Liver (tissue), 7 donors: ENCODE measurements at regions not wholly inside any gene's neighbourhood (a gene's known extent, or its start where the extent isn't known, plus 50 kb on each side); places are given as distances from the start of the nearest gene placed in this dataset.

Experiments
- DNase-seq: peaks from one replicate; pipeline ENCODE4 v3.0.0-alpha.2; 2017; ENCODE audit warnings: low spot score
- H3K27ac ChIP-seq, 2 donors: one replicate each; pipeline ENCODE4 v1.7.0; 2013; ENCODE audit warnings: inconsistent platforms in 2 of 2, low read length in 2 of 2, control low read depth in 1 of 2, low read depth in 1 of 2, mild to moderate bottlenecking in 1 of 2
- H3K27me3 ChIP-seq, 4 donors: one replicate each; pipeline versions ENCODE4 v1.6.1 to v1.7.0; 2013; ENCODE audit warnings: low read length in 3 of 4, inconsistent platforms in 1 of 4, mild to moderate bottlenecking in 1 of 4, moderate library complexity in 1 of 4; ENCODE audit not compliant: control insufficient read depth in 4 of 4, insufficient read depth in 4 of 4
- H3K36me3 ChIP-seq, 4 donors: one replicate each; pipeline versions ENCODE4 v1.6.1 to v1.7.0; 2013; ENCODE audit warnings: low read length in 3 of 4, mild to moderate bottlenecking in 3 of 4, low read depth in 1 of 4, moderate library complexity in 1 of 4; ENCODE audit not compliant: control insufficient read depth in 4 of 4, insufficient read depth in 3 of 4
- H3K4me1 ChIP-seq, 4 donors: one replicate each; pipeline versions ENCODE4 v1.6.1 to v1.7.0; 2013; ENCODE audit warnings: low read length in 3 of 4, mild to moderate bottlenecking in 3 of 4, moderate library complexity in 1 of 4; ENCODE audit not compliant: control insufficient read depth in 4 of 4, insufficient read depth in 4 of 4
- H3K4me3 ChIP-seq, 3 donors: one replicate each; pipeline versions ENCODE4 v1.6.1 to v1.7.0; 2013; ENCODE audit warnings: low read length in 3 of 3, control low read depth in 1 of 3, low read depth in 1 of 3, mild to moderate bottlenecking in 1 of 3
- H3K9ac ChIP-seq, 2 donors: one replicate each; pipeline ENCODE4 v1.7.0; 2013; ENCODE audit warnings: low read length in 2 of 2, mild to moderate bottlenecking in 2 of 2, moderate library complexity in 2 of 2, control low read depth in 1 of 2, low read depth in 1 of 2
- H3K9me3 ChIP-seq, 4 donors: one replicate each; pipeline versions ENCODE4 v1.6.1 to v1.7.0; 2013; ENCODE audit warnings: low read length in 3 of 4; ENCODE audit not compliant: control insufficient read depth in 4 of 4
- EGR1 ChIP-seq, 2 donors: IDR thresholded peaks; 2 replicates each; pipeline ENCODE4 v1.6.1; 2016 to 2018; ENCODE audit warnings: antibody characterized with exemption in 2 of 2, low read depth in 2 of 2
- HNF4A ChIP-seq, 2 donors: conservative IDR thresholded peaks; 2 replicates each; pipeline ENCODE4 v1.6.1; 2016; ENCODE audit warnings: antibody characterized with exemption in 2 of 2, mild to moderate bottlenecking in 2 of 2
- HNF4G ChIP-seq: IDR thresholded peaks from 2 replicates; pipeline ENCODE4 v1.6.1; 2016; ENCODE audit warnings: antibody characterized with exemption
- JUND ChIP-seq, 2 donors: IDR thresholded peaks; 2 replicates each; pipeline ENCODE4 v1.6.1; 2016; ENCODE audit warnings: antibody characterized with exemption in 2 of 2
- NR2F2 ChIP-seq: IDR thresholded peaks from 2 replicates; pipeline ENCODE4 v1.6.1; 2016; ENCODE audit warnings: antibody characterized with exemption
- RAD21 ChIP-seq, 2 donors: IDR thresholded peaks; 2 replicates each; pipeline ENCODE4 v1.6.1; 2016; ENCODE audit warnings: antibody characterized with exemption in 2 of 2, mild to moderate bottlenecking in 2 of 2
- REST ChIP-seq: IDR thresholded peaks from 2 replicates; pipeline ENCODE4 v1.6.1; 2016; ENCODE audit warnings: antibody characterized with exemption, mild to moderate bottlenecking
- RXRA ChIP-seq, 2 donors: IDR thresholded peaks; 2 replicates each; pipeline ENCODE4 v1.6.1; 2017 to 2018; ENCODE audit warnings: antibody characterized with exemption in 2 of 2, mild to moderate bottlenecking in 1 of 2
- TAF1 ChIP-seq: conservative IDR thresholded peaks from 2 replicates; pipeline ENCODE4 v1.6.1; 2016; ENCODE audit warnings: antibody characterized with exemption, mild to moderate bottlenecking
- WGBS: extraction: QIAGEN DNeasy Blood & Tissue Kit; methylation state at CpG from one replicate; pipeline ENCODE4 v1.1.7; 2013; 5-methylcytosine and 5-hydroxymethylcytosine counted together
- TF ChIP-seq, protein P1 (sequence below): IDR thresholded peaks from 2 replicates; pipeline ENCODE4 v1.6.1; 2016; ENCODE audit warnings: antibody characterized with exemption
- TF ChIP-seq, protein P2 (sequence below): IDR thresholded peaks from 2 replicates; pipeline ENCODE4 v1.6.1; 2016; ENCODE audit warnings: antibody characterized with exemption
- donor health status: healthy.
- donor health status: healthy.
- donor health status: healthy.
- donor health status: healthy.

- no peak for TF ChIP-seq TAF1
- TF ChIP-seq, protein P1, sequence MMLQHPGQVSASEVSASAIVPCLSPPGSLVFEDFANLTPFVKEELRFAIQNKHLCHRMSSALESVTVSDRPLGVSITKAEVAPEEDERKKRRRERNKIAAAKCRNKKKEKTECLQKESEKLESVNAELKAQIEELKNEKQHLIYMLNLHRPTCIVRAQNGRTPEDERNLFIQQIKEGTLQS = no peak
Measured at GRCh38 chr15:95726891-95727290, 603.6 kb upstream of the NR2F2 start (continued).

- whole genome bisulfite sequencing = 60% methylated on average over 3 of the region's 3 CpGs
- no peak overlapping the region for H3K9ac ChIP-seq
- no peak for DNase-seq
- H3K9me3 ChIP-seq = no peaks in the 10 kb centered on the region
- H3K4me1 ChIP-seq = no peaks in the 10 kb centered on the region
- no peak overlapping the region for H3K27ac ChIP-seq
- H3K36me3 ChIP-seq = no peaks in the 10 kb centered on the region
- TF ChIP-seq EGR1 (IDR thresholded peaks at IDR 0.05; ENCODE audit: low read depth in 2 of 2) (no peak), HNF4A (conservative IDR thresholded peaks at IDR 0.05) (no peak)
- H3K4me3 ChIP-seq = no peak overlapping the region
- H3K27me3 ChIP-seq = no peaks in the 10 kb centered on the region
Measured at GRCh38 chr15:95733931-95734330, 596.6 kb upstream of the NR2F2 start.

DNA sequence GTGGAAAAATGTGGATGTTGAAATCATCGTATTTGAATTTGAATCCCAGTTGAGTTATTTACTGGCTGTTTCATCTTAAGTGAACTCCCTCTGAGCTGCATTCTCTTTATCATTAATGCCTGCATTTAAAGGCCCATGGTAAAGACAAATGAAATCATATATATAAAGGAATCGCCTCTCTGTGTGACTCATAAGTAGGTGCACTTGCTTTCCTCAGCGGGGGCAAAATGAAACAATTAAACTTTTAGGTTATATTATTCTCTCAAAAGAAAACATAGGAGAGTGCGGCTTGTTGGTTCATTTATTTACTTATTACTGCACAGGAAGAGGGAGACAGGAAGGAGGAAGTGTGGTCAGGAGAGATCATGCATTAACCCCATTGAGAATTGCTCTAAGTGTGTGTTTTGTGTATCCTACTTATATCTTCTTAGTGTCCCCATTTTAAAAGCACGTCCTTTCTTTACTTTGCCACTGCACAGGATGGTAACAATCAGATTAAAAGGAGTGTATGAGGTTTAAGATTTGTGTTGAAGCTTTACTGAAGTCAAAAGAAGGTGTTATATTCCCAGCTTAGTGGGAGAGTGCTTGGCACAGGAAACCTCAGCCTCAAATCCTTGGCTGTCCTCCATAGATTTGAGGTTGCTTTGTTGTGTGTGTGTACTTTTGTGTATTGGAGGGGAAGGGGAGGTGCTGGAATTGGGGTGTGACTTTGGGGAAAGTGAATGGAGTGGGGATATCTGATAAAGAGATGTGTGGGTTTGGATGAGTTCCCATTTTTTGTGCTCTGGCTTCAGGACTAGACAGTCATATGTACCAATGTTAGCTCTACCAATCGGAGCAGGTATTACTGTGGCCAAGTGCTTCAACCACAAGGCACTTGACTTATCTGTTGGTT, 595.8 kb upstream of the NR2F2 start:
- H3K4me3 ChIP-seq = no peak overlapping the region
- no peaks in the 10 kb centered on the region for H3K27me3 ChIP-seq
- WGBS = 76% methylated on average over 6 of the region's 6 CpGs
- no peaks in the 10 kb centered on the region for H3K36me3 ChIP-seq
- no peaks in the 10 kb centered on the region for H3K9me3 ChIP-seq
- H3K9ac ChIP-seq = no peak overlapping the region
- no peak for TF ChIP-seq RXRA (IDR thresholded peaks at IDR 0.05)
- TF ChIP-seq, protein P2, sequence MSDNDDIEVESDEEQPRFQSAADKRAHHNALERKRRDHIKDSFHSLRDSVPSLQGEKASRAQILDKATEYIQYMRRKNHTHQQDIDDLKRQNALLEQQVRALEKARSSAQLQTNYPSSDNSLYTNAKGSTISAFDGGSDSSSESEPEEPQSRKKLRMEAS = no peak
- no peak for TF ChIP-seq JUND (IDR thresholded peaks at IDR 0.05)
- TF ChIP-seq NR2F2 = peak; percentile 31
- no peak for DNase-seq
- no peaks in the 10 kb centered on the region for H3K4me1 ChIP-seq
- H3K27ac ChIP-seq = no peak overlapping the region

GRCh38 chr15:95737060-95737459, 593.4 kb upstream of the NR2F2 start:
- Histone ChIP-seq H3K9ac (no peak overlapping the region), H3K36me3 (no peaks in the 10 kb centered on the region), H3K9me3 (no peaks in the 10 kb centered on the region), H3K4me3 (no peak overlapping the region), H3K27ac (no peak overlapping the region), H3K27me3 (no peaks in the 10 kb centered on the region), H3K4me1 (no peaks in the 10 kb centered on the region)
- DNase-seq = no peak
- WGBS = 71% methylated on average over 3 of the region's 3 CpGs
- TF ChIP-seq RAD21 (IDR thresholded peaks at IDR 0.05) (no peak), HNF4G (no peak), REST (no peak), RXRA (IDR thresholded peaks at IDR 0.05) (no peak)
- TF ChIP-seq, protein P2 = no peak
